Upper lobe of left lung (tissue), 4 donors: ENCODE measurements at regions not wholly inside any gene's neighbourhood (a gene's known extent, or its start where the extent isn't known, plus 50 kb on each side); places are given as distances from the start of the nearest gene placed in this dataset.

Experiments
- CTCF ChIP-seq, 6 experiments: fragments of 450-650 bp in 4 of 6; fragments of 200-600 bp in 2 of 6; sonication (generic) in 2 of 6; IDR thresholded peaks; one replicate each; pipeline ENCODE4 v1.5.1; 2016 to 2019; ENCODE audit warnings: antibody characterized with exemption in 6 of 6
- EP300 ChIP-seq, 4 donors: sonication (generic); formaldehyde crosslinking; IDR thresholded peaks; one replicate each; pipeline ENCODE4 v1.5.1; 2017; ENCODE audit warnings: antibody characterized with exemption in 4 of 4, control low read depth in 2 of 4
- POLR2A ChIP-seq, 4 donors: fragments of 450-650 bp; IDR thresholded peaks; one replicate each; pipeline ENCODE4 v1.5.1; 2016 to 2017; ENCODE audit warnings: antibody characterized with exemption in 4 of 4, mild to moderate bottlenecking in 2 of 4
- POLR2AphosphoS5 ChIP-seq, 2 donors: sonication (generic); formaldehyde crosslinking; IDR thresholded peaks; one replicate each; pipeline ENCODE4 v1.5.1; 2017; ENCODE audit warnings: antibody characterized with exemption in 2 of 2

DNA sequence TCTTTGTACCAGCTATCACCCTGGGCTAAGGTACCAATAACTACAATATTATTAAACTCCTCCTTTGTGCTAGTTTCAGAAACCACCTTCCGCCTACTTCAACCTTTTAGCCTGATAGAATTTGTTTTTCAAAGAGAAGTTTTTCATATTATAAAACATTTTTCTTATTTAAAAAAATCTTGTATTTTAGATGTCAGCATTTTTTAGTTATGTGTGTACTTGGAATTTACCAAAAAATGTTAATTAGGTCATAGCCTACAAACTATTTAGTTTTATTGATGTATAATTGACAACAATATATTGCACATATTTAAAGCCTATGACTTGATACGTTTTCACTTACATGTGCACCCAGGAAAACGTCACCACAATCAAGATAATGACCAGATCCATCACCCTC lies 1097.6 kb downstream of the JRKL start:
- TF ChIP-seq EP300 (IDR thresholded peaks at IDR 0.05) (no peak), CTCF (IDR thresholded peaks at IDR 0.05) (no peak), POLR2AphosphoS5 (IDR thresholded peaks at IDR 0.05) (no peak), POLR2A (IDR thresholded peaks at IDR 0.05) (no peak)
